Cerebellar cortex (tissue), 1 donor: ENCODE measurements at regions not wholly inside any gene's neighbourhood (a gene's known extent, or its start where the extent isn't known, plus 50 kb on each side); places are given as distances from the start of the nearest gene placed in this dataset.
"Not testable (repeated sequence)": the region's sequence is repeated elsewhere in the genome, so short reads cannot be mapped to it uniquely, and the experiment has no call there.

Source experiments
- DNase-seq: peaks from one replicate; pipeline ENCODE4 v3.0.0-alpha.2; 2015; ENCODE audit warnings: low spot score

DNA sequence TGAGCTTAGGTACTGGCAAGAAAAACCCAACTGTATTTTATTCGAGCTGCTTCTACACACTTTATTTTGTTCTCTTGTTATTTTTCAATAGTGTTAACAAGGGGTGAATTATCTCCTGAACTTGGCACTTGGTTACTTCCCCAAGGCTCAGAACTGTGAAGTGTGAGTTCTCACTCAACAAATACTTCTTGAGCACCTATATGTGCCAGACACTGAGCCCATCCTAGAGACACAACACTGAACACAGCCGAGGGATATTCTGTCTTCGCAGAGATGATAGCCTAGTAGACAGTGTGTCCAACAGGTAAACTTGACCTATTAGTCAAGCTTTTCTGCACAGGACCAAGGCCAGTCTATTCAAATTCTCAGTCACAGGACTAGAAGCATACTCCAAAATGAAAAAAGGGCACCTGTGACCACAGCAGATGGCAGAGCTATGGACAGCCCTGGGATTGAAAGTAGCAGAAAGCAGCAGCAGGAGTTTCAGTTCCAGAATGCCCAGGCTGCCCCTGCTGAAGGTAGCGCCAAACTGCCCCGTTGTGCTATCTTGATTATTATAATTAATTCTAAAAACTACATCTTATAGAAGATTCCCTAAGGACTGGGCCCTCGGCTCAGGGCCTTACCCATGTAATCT, 77.8 kb upstream of the TAB2 start:
- no peak for DNase-seq

DNA sequence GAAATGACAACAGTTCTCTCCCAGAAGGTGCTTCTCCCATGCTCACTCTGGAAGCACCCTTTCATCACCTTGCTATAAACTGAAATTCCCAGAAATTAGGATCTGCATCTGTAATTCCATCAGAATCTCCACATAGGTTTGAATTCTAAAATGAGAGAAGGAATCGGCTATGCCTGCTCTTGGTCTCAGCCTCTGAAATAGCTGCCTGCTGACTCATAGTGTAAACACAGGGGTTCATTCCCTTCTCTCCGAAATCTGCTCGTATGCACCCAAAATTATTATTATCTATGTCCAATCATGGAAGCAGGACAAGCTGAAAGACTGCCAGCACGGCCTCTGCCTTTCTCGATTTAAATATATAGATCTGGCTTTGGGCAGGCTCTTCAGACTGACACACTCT, 74.6 kb upstream of the TAB2 start:
- no peak for DNase-seq

DNA sequence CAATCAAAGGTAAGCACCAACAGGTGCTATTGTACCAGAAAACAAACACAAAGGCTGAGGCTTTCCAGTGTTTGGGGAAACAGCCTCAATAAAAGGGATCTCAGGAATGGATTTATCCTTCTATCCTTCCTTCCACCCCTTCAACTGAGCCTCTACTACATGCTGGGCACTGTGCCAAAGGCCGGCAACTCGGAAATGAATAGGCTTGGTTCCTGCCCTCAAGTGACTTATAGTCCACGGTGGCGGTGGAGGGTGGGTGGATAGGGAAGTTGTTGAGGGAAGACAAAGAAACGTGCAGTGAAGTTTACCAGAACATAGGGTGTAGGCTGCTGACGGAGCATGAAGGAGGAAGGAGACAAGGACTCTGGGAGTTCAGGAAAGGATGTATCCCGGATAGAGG, 73.4 kb upstream of the TAB2 start:
- DNase-seq: no peak

DNA sequence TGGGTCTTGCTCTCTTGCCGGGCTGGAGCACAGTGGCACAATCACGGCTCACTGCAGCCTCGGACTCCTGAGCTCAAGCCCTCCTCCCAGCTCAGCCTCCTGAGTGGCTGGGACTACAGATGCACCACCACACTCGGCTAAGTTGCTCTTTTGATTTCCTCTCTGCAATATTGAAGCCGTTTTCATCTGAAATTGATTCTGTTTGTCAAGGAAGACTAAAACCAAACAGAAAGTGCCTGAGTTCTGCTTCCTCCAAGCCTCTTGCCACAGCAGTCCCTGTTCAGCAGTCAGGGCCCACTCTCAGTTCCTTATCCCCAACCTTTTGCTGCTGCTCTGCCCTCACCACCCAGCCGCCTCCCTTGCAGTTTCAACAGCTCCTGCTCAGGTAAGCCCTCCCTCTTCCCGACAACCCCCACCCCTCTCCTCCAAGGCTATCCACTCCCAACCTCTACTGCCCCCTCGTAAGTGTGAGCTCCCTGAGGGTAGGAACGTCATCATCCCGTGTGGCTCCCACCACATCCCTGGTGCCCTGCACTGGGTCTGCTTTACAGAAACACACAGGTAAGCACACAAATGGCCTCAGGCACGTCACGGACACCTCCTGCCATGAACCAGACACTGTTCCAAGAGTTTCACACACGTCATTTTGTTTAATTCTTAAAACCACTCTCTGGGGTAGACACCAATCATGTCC, 70.7 kb upstream of the TAB2 start:
- no peak for DNase-seq

DNA sequence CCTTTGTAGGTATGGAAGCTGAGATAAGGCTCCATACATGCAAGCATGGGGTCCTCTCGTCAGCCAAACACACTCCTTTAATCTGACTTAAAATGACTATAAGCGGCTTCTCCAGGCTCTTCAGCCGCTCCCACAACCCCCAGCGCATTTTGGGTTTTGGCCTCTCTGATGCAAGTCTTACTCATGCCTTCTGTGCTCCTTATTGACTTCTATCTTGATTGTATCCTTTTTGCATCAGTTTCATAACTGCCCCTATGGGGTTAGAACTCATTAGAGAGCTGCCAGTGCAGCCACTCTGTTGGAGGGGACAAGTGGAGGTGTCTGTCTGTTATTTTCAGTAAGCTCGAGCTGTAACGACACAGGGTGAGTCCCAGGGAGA, 70.1 kb upstream of the TAB2 start:
- no peak for DNase-seq

DNA sequence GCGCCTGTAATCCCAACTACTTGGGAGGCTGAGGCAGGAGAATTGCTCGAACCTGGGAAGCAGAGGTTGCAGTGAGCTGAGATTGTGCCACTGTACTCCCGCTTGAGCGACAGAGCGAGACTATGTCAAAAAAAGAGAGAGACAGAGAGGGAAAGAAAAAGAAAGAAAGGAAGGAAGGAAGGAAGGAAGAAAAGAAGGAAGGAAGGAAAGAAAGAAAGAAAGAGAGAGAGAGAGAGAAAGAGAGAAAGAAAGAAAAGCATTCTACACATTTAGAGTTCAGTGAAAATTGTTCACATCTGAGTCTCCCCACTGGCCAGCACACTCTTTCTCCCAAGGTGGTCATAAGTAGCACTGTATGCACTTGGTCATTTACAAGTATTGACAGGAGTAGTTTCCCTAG, 69.2 kb upstream of the TAB2 start:
- DNase-seq: not testable (repeated sequence)

DNA sequence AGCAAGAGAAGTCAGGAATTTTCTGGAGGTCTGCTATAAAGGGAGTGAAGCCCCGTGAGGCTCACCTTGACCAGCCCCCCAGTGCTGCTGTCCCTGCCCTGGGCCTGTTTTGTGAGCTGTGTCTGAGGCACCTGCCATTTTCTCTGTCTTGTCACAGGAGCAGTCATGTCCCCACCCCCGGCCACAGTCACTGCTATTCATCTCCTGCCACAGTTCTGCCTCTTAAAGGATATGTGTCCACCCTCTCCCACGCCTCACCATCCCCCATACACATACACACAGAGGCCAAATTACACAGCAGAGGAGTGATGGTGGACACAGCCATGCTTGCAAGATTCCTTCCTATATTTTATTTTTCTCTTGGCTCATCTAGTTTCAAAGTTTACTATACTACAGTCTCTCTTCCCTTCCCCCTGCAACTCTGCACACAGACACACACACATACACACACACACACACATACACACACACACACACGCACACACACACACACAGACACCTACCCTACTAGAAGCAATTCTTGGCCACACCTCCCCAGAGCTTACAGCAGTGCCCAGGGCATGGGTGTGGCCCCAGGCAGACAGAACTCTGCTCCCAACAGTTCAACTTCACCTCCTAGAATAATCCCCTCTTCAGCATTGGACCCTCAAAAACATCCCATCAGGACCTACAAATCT, 68.7 kb upstream of the TAB2 start:
- DNase-seq: no peak

DNA sequence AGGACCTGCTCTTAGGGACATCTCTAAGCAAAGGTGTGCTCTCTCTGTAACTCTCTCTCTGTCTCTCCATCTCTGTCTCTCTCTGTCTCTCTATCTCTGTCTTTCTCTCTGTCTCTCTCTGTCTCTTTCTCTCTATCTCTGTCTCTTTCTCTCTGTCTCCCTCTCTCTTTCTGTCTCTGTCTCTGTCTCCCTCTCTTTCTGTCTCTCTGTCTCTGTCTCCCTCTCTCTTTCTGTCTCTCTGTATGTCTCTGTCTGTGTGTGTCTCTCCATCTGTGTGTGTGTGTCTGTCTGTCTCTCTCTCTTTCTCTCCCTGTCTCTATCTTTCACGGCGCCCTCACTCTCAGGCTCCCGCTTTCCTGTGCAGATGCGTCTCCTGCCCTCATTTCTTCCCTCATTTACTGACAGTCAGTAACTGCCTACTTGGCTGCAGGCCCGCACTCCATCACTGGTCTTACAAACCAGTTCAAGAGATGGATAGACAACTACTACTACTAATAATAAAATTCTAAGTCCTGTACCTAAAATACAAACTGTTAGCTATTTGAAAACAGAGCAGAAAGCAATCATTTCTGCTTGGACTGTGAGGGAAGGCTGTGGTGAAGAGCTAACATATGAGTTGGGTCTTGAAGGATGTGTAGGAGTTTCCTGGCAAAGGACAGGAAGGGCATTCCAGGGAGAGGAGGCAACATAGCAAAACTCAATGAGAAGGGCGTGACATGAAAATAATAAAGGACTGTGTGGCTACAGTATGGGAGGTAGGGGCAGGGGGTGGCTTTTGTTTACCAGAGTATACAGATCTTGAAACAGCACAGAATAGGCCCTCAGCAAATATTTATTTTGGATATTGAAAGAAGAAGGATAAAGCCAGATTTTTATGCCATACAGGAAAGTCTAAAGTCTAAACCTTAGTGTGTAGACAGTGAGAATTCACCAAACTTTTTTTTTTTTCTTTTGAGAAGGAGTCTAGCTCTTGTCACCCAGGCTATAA, 67.8 kb upstream of the TAB2 start:
- no peak for DNase-seq

DNA sequence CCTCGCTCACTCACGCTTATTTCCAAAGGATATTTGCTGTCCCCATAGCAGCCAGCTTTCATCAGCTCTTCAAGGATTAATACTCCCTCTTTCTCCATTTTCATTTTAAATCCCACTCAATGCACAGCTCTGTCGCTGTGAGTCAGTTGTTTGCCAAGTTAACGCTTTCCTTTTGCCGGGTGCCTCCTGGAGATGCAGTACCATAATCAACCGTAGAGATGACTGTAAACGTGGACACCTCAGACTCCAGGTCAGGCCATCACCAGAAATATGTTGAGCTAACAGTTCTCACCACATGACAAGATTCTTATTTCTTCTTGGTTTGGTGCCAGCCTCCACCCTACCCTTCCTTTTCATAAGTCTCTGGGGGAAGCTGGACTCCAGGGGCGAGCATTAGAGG, 66.6 kb upstream of the TAB2 start:
- no peak for DNase-seq

DNA sequence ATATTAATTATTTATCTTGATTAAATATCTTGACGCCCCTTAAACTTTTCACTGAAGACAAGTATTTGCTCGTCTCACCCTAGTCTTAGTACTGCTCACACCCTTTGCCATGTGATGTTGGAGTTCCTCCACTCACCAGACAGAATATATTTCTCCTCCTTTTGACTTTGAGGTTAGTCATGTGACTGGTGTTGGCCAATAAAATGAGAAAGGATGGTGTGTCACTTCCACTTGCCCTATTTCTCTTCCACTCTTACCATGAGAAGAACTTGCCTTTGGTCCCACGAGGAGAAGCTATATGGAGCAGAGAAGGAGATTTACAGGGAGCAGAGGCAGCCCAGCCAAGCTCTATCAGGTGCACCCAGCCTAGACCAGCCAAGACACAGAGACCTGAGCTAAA, 64.9 kb upstream of the TAB2 start:
- no peak for DNase-seq

DNA sequence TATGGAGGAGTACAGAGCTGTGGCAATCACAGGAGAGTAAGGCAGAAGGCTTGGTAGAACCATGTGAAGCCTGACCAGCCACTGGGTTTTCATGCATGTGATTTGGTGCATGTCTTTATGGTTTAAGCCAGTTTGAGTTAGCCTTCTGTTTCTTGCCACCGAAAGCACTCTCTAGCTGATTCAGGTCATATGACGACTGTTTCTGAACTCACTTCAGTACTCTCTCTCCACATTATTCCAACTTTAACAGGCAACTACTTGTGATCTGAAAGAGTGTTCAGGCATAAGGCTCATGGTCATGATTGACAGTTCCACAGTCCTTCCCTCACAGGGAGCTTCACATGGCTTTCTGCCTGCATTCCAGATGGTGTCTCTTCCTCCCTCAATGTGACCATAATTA, 63.3 kb upstream of the TAB2 start:
- peak; percentile 9 for DNase-seq

DNA sequence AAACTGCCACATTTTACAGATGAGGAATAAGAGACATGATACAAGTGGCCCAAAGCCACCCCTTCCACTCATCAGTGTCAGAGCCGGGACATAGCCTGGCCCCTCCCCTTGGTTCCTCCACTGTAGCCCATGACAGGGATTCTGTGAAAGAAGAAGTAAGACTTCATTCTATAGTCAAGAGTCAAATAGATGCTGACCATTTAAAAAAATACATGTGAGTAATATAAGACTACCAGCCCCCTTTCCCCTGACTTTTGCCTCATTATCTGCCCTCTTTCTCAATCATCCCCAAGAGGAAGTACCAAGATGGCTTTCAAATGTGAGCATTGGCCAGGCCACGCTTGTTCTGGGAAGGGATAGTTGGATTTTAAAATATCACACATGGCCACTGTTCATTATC, 57.8 kb upstream of the TAB2 start:
- no peak for DNase-seq

DNA sequence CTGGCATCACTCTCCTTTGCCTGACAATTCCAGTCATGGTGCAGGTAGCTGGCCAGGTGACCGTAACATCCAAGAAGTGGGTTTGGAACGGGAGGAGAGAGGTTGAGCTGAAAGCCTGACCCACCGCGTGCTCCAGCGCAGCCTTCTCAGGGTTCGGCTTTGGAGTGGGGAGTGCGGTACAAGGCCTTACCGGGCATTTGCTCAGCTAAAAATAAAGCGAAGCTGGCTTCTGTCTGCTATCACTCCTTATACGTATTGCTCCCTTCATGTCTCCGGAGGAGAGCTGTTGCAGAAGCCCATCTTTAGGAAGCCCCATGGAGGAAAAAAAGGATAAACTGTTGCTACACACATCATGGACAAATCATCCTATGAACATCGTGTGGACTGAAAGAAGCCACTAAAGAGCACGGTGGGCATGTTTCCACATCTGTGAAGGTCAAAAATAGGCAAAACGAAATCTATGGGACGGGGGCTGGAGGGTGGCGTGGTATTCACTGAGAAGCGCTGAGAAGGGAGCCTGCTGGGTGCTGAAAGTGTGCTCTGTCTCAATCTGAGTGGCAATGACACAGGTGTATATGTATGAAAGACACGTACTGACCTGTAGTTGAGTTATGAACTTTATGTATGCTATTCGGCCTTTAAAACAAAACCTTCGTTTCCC, 57.2 kb upstream of the TAB2 start:
- no peak for DNase-seq

DNA sequence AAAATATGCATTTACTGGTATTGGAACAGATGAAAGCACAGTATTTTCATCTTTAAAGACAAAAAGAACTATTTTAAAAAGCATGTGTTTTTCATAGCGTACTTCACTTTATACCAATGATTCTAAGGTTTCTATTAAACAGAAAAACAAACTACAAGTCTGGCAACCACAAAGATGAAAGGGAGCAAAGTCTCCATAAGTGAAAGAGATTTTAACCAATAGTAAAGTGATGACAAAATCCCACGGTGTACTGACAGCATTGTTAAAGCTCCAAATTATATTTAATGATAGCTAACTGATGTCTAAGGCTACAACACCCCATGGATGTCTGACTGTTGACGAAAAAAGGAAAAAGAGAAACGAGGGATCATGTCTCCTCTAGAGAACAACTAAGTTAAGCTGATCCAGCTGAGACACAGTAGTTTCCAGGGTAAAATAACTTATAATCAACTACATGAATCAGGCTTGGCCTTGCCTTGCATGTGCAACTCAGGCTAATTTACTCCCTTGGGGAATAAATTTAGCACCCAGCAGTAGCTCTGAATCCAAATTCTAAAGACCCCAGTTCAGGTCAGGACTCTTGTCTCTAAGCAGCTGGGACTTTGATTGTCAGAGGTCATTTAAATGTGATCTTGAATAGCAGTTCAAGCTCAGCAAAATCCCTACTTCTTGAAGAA, 56.0 kb upstream of the TAB2 start:
- no peak for DNase-seq

DNA sequence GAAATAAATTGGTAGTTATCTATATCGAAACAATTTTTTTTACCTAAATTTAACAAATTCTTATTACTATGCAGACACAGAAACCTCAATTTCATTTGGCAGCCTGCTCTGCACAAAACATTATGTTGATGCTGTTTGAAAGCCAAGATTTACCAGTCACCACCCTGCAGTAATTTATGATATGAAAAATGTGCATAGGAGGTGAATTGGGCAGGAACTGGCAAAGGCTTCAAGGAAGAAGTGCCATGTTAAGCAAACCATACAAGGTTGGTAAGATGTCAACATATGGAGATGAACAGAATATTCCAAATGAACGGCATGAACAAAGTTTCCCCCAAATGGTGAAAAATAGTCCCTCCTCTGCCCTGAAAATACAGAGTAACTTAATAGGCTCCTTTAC, 54.2 kb upstream of the TAB2 start:
- DNase-seq: no peak

DNA sequence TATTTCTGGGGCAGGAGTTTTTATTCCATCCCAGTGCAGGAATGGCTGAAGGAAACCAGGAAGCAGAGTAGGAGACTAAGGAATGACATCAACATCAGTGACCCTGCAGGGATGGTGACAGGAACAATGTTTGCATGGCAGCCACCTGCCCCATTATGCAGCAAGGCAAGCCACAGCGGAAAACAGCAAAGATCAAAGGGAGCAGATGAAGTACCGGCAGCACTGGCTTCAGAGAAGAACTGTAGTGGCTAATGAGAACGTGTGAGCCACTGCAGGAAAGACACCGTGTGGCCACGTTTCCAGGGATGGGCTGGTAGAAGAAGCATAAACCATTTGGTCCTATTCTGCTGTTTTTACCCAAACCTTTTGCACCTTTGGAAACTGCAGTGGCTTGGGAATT, 52.9 kb upstream of the TAB2 start:
- no peak for DNase-seq

DNA sequence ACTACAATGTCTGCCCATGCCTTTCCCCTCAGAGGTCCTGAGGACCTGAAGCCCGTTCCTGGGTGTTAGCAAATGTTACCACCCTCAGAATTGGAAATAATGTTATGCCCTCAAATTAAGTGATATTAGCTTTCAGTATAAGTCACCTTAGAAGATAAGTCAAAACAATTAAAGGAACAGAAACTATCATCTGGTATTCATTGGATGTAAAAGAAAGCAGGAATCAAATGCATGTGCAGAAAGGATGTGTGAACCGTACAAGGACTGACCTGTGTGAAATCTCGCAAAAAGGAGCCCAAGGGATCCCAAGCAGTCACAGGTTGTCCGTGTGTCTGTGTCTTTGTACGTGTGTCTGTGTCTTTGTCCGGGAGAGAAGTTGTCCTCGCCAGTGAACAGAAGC, 51.6 kb upstream of the TAB2 start:
- no peak for DNase-seq

DNA sequence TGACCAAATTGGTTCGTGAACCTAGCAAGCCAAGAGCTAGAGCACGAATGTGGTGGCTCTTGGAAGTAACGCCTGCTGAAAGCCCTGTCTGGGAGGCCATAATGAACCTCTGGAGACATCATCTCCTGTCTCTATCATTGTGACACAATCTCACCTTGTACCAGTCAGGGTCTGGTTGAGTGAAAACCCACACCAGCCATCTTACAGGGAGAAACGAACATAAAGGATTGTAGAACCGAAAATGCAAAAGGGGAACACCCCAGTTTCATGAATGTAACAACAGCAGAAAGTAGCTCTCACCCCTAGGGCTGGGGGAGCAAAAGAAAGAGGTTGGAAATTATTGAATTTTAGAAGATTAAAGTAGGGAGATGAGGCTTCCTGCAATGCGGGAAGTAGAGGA, 50.9 kb upstream of the TAB2 start:
- no peak for DNase-seq

DNA sequence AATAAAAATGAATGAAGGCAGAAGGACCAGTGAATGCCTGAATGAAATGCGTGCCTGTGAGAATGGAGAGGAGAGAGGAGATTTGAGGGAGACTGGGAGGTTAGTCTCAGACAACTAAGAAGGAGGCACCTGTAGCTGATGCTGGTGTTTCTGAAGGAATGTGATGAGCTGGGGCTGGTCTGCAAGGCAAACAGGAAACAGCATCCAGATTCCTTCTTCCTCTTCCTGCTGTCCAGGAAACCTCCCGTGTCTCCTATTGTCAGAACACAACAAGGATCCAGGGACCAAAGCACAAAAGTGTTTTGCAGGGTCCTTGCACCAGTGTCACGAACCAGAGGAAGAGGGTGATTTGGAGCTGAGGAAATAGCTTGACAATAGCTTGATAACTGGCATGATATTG, 50.4 kb upstream of the TAB2 start:
- no peak for DNase-seq

DNA sequence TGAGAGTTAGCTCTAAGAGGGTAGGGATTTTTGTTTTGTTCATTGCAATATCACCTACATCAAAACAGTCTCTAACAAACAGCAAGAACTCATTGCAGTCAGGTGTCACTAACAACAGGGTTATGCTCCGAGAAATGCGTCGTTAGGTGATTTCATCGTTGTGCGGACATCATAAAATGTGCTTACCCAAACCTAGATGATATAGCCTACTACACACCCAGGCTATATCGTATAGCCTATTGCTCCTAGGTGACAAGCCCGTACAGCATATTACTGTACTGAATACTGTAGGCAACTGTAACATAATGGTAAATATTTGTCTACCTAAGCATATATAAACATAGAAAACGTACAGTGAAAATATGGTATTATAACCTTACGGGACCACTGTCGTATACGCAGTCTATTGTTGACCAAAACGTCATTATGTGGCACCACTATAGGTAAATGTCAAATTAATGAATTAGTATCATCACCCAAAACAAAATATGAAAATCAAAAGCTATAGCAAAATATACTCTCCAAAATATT, 49.9 kb upstream of the TAB2 start:
- no peak for DNase-seq
